ENCODE measurements at regions not wholly inside any gene's neighbourhood (a gene's known extent, or its start where the extent isn't known, plus 50 kb on each side); places are given as distances from the start of the nearest gene placed in this dataset.

DNA sequence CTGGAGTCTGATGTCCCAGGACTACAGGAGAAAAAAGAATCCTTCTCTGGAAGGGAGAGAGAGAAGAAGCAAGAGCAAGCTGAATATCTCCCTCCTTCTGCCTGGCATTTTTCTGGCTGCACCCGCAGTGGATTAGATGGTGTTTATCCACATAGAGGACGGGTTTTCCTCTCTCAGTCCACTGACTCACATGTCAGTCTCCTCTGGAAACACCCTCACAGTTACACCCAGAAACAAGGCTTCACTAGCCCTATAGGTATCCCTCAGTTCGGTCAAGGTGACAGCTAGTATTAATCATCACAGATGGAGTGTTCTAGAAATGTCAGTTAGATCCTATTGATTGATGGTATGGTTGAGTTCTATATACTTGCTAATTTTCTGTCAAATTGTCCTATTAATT is 87.9 kb downstream of the RHOU start:
- TF ChIP-seq, protein P1, sequence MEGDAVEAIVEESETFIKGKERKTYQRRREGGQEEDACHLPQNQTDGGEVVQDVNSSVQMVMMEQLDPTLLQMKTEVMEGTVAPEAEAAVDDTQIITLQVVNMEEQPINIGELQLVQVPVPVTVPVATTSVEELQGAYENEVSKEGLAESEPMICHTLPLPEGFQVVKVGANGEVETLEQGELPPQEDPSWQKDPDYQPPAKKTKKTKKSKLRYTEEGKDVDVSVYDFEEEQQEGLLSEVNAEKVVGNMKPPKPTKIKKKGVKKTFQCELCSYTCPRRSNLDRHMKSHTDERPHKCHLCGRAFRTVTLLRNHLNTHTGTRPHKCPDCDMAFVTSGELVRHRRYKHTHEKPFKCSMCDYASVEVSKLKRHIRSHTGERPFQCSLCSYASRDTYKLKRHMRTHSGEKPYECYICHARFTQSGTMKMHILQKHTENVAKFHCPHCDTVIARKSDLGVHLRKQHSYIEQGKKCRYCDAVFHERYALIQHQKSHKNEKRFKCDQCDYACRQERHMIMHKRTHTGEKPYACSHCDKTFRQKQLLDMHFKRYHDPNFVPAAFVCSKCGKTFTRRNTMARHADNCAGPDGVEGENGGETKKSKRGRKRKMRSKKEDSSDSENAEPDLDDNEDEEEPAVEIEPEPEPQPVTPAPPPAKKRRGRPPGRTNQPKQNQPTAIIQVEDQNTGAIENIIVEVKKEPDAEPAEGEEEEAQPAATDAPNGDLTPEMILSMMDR (conservative IDR thresholded peaks at IDR 0.05; ENCODE audit: low read depth in 2 of 2): no peak
- TF ChIP-seq, protein P2, sequence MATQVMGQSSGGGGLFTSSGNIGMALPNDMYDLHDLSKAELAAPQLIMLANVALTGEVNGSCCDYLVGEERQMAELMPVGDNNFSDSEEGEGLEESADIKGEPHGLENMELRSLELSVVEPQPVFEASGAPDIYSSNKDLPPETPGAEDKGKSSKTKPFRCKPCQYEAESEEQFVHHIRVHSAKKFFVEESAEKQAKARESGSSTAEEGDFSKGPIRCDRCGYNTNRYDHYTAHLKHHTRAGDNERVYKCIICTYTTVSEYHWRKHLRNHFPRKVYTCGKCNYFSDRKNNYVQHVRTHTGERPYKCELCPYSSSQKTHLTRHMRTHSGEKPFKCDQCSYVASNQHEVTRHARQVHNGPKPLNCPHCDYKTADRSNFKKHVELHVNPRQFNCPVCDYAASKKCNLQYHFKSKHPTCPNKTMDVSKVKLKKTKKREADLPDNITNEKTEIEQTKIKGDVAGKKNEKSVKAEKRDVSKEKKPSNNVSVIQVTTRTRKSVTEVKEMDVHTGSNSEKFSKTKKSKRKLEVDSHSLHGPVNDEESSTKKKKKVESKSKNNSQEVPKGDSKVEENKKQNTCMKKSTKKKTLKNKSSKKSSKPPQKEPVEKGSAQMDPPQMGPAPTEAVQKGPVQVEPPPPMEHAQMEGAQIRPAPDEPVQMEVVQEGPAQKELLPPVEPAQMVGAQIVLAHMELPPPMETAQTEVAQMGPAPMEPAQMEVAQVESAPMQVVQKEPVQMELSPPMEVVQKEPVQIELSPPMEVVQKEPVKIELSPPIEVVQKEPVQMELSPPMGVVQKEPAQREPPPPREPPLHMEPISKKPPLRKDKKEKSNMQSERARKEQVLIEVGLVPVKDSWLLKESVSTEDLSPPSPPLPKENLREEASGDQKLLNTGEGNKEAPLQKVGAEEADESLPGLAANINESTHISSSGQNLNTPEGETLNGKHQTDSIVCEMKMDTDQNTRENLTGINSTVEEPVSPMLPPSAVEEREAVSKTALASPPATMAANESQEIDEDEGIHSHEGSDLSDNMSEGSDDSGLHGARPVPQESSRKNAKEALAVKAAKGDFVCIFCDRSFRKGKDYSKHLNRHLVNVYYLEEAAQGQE (IDR thresholded peaks at IDR 0.05; ENCODE audit: unreplicated experiment): no peak
- no peak for TF ChIP-seq EZH2 (IDR thresholded peaks at IDR 0.05; ENCODE audit: low read depth, unreplicated experiment)

Data from GM23338 (cell line).